HG03565 (cell line): ENCODE measurements at regions not wholly inside any gene's neighbourhood (a gene's known extent, or its start where the extent isn't known, plus 50 kb on each side); places are given as distances from the start of the nearest gene placed in this dataset.
"Not testable (repeated sequence)": the region's sequence is repeated elsewhere in the genome, so short reads cannot be mapped to it uniquely, and the experiment has no call there.

Experiments used
- ATAC-seq: cut with Tn5 transposase; IDR thresholded peaks from one replicate; pipeline ENCODE4 v1.9.1; 2021; ENCODE audit warnings: mild to moderate bottlenecking, moderate library complexity; ENCODE audit not compliant: unreplicated experiment

GRCh38 chr9:108766626-108767161 is 89.1 kb downstream of the ACTL7B start:
- ATAC-seq, result no peak

GRCh38 chr9:108765265-108765664 is 90.5 kb downstream of the ACTL7B start:
- no peak for ATAC-seq

- ATAC-seq, result no peak
These were observed 93.3 kb downstream of the ACTL7B start for GRCh38 chr9:108762348-108763055.

GRCh38 chr9:108761655-108762347 is 94.0 kb downstream of the ACTL7B start:
- ATAC-seq, result no peak

GRCh38 chr9:108760841-108761240 is 94.9 kb downstream of the ACTL7B start:
- ATAC-seq, result no peak

DNA sequence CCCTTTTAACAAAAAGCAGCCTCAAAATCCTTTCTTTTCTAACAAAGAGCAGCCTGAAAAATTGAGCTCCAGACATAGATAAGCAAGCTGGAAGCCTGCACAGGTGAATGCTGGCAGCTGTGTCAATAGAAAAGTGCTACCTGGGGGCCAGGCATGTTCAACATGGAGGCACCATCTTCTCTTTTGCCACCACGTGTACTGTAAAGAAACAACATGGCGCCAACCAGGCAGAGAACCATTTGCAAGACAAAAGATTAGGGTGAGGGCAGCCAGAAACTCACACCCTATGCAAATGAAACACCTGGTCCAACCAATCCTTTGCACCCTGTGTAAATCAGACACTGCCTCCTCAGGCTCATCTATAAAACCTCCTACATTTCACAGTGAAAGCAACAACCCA is 96.0 kb downstream of the ACTL7B start:
- no peak for ATAC-seq

GRCh38 chr9:108759399-108759798 is 96.4 kb downstream of the ACTL7B start:
- no peak for ATAC-seq

GRCh38 chr9:108756746-108757490 is 98.9 kb downstream of the ACTL7B start:
- no peak for ATAC-seq

DNA sequence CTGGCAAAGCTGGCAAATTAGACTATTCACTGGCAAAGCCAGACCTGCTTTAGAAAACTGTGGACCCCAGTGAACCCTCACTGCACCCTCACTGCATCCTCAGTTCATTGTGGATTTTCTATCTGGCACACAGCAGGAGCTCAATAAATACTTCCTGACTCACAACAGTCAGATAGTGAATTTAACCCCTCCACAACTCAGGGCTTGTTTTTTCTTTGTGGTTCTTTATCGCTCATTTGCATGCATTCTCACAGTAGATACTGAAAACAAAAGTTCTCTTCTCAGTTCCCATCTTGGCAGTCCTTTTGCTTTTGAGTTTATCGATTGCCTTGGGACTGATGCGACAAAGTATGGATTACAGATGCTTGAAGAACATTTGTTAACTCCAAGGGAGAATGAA is 99.8 kb downstream of the ACTL7B start:
- peak; percentile 94 for ATAC-seq

DNA sequence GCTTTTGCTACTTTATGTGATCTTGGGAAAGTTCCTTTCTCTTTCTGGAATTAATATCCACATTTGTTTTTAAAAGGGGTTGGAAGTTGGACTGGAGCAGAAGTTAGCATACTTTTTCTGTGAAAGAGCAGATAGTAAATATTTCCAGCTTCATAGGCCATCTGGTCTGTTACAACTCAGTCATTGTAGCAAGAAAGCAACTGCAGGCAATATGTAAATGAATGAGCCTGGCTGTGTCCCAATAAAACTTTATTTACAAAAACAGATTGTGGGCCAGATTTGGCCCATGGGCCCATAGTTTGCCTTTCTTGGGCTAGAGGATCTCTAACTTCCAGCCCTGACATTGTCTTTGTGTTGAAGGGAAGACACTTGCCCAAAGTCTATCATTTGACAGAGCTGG is 104.4 kb downstream of the ACTL7B start:
- ATAC-seq, result no peak

DNA sequence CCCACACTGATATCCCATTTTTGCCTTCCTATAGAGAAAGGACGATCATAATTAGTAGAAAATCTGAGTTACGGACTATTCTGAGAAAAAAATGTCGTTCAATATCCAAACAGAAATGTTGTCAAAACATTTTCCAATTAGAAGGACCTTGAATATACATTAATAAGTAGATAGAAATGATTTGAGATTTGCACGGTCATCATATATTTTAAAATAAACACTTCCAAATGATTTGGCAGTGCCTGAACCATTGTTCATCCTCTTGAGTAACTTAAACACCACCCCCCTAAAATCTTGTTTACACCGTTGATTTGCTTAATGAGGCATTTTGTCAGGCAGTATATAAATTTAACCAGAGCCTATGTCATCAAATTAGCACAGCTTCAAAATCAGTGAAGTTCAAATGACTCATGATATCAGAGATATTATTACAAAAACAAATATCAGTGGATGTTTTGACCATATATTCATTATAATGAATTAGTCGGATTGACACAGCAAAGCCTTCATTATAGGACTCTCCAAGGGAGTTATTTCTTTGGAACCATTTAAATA is 105.0 kb downstream of the ACTL7B start:
- no peak for ATAC-seq

DNA sequence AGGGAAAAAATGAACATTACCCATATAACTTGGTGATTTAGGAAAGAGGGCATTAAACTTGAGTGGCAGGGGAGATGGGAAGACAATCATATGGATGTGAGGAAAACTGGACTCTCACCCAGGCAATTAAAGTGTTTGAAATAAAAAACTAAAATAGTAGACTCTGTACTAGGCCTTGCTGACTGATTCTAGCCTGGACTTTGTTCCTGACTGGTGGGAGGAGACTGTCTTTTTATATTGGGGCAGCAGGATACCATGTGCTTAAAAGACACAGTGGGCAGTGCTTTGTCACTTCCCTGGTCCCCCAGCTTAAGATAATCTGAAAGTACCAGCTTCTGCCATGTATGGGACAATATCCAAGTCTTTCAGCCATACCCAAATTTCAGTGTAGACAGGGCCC is 107.0 kb downstream of the ACTL7B start:
- ATAC-seq, result no peak

DNA sequence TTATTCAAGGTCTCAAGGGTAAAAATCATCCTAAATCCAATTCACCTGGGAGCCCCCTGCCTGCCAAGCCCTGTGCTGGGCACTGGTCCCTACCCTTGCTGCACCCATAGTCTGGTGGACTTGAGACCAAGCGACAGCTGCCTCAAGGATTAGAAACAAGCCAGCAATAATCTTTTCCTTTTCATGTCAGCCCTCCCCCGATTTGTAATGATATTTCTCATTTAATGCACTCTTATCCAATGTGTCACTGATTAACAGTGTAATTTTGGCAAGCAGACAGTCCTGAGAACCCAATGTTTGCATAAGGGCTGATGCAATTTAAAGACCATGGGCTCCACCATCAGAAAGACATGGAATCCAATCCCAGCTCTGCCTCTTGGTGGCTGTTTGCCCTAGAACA is 108.9 kb downstream of the ACTL7B start:
- no peak for ATAC-seq

DNA sequence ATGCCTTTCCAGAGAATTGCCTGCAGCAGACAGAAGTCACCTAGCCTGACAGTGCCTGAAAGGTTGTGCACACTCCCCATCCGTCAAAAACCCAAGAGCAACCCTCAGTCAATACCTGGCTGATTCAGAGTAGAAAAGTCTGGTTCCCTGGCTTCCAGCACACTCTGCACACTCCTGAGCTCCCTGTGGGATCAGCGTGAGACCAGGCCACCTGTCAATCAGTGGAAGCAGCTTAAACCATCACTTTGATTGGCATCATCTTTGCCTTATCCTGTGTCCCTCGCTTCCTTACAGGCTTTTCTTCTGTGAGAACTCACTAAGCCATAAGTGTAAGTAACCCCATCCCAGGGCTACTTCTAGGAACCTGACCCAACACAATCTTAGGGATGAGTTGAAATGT is 109.8 kb downstream of the ACTL7B start:
- no peak for ATAC-seq

GRCh38 chr9:108744641-108745040 is 111.1 kb downstream of the ACTL7B start:
- no peak for ATAC-seq

DNA sequence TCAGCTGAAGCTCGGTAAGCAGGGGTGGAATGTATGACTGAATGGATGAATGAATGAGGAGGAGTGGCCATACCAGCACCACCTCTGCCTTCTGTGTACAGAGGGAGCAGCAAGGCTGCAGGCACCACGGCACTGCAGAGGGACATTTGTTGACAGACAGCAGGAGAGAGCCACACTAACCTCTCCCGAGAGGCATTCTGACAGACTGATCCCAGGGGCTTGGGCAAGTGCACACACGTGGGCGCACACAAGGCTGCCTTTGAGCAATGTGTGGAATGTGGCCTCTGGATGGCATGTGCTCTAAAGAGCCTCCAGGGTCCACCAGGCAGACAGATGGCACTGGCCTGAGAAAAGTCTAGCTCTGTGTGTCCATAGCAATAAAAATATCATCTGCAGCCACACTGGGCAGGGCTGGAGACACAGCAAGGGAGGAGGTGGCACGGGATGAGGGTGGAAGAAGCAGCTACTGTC is 111.8 kb downstream of the ACTL7B start:
- no peak for ATAC-seq

GRCh38 chr9:108743416-108743815 is 112.4 kb downstream of the ACTL7B start:
- ATAC-seq, result no peak

- ATAC-seq, result no peak
These were observed 113.6 kb downstream of the ACTL7B start for GRCh38 chr9:108742191-108742590.

DNA sequence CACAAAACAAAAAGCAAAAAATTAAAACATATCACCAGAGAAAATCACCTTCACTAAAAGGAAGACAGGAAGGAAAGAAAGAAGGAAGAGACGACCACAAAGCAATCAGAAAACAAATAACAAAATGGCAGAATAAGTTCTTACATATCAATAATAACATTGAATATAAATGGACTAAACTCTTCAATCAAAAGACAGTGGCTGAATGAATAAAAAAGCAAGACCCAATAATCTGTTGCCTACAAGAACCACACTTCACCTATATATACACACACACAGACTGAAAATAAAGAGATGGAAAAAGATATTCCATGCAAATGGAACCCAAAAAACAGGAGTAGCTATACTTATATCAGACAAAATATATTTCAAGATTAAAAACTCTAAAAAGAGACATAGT is 124.5 kb downstream of the ACTL7B start:
- ATAC-seq, result not testable (repeated sequence)

GRCh38 chr9:108727580-108728111 is 128.1 kb downstream of the ACTL7B start:
- no peak for ATAC-seq

GRCh38 chr9:108724652-108725051 is 131.1 kb downstream of the ACTL7B start:
- no peak for ATAC-seq
